ENCODE measurements at regions not wholly inside any gene's neighbourhood (a gene's known extent, or its start where the extent isn't known, plus 50 kb on each side); places are given as distances from the start of the nearest gene placed in this dataset.

- Histone ChIP-seq H3K9me3 (peaks cover 0 to 21% (median 4%) of the 10 kb centered on the region in 4 donors), H3K27me3 (no peaks in the 10 kb centered on the region), H3K27ac (no peak overlapping the region), H3K36me3 (no peaks in the 10 kb centered on the region), H3K4me3 (no peak overlapping the region), H3K4me1 (no peaks in the 10 kb centered on the region)
- no peak for TF ChIP-seq CTCF (IDR thresholded peaks at IDR 0.05)
- no peak for TF ChIP-seq EP300 (IDR thresholded peaks at IDR 0.05)
- no peak for TF ChIP-seq POLR2A (IDR thresholded peaks at IDR 0.05)
- no peak for DNase-seq (ENCODE audit: low spot score in 2 of 2)
- WGBS, 2 donors = 81 to 86% methylated on average over 2 of the region's 2 CpGs
These were observed 241.2 kb downstream of the CYP26B1 start for GRCh38 chr2:71906357-71906973.

DNA sequence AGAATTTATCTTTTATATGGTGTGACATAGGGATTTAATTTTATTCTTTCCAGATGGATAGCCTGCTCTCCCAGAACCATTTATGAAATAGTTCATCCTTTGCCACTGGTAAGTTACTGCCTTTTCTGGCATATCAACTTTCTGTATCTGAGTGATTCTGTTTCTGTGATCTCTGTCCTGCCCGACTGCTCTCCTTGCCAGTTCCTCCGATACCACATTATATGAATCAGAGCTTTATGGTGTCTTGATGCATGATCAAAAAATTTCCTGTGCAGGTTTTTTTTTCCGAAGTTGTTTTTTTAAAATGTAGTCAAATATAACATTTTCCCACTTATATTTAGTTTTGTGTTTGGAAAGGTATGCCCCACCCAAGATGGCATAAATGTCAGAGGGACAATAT, 242.5 kb downstream of the CYP26B1 start:
- TF ChIP-seq EP300 (IDR thresholded peaks at IDR 0.05) = no peak
- no peak for TF ChIP-seq POLR2A (IDR thresholded peaks at IDR 0.05)
- no peak for TF ChIP-seq CTCF (IDR thresholded peaks at IDR 0.05)
- no peaks in the 10 kb centered on the region for H3K4me1 ChIP-seq
- peaks cover 0 to 12% (median 2%) of the 10 kb centered on the region in 4 donors for H3K9me3 ChIP-seq
- no peaks in the 10 kb centered on the region for H3K36me3 ChIP-seq
- H3K4me3 ChIP-seq = no peak overlapping the region
- 83 to 86% methylated on average over 3 of the region's 3 CpGs for WGBS, 2 donors
- H3K27ac ChIP-seq = no peak overlapping the region
- H3K27me3 ChIP-seq = no peaks in the 10 kb centered on the region
- DNase-seq (ENCODE audit: low spot score in 2 of 2) = no peak

DNA sequence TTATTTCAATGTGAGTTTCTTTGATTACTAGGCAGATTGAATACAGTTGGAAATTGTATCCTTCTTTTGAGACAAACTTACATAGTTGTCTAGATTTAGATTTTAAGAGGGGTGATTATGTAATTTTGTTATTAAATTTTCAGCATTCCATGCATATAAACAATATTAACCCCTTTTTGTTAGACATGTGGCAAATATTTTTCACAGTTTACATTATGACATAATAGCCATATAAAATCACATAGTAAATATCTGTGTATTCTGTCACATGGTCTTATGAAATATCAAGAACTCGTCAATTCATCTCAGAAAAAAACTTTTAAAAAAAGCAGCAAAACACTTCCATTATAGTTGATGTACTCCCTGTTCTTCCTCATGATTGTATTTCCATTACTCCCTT, 243.8 kb downstream of the CYP26B1 start:
- 52 to 55% methylated on average over 1 of the region's 1 CpG for WGBS, 2 donors
- Histone ChIP-seq H3K4me1 (no peaks in the 10 kb centered on the region), H3K4me3 (no peak overlapping the region), H3K27me3 (no peaks in the 10 kb centered on the region), H3K36me3 (no peaks in the 10 kb centered on the region), H3K27ac (no peak overlapping the region), H3K9me3 (no peaks in the 10 kb centered on the region)
- TF ChIP-seq CTCF (IDR thresholded peaks at IDR 0.05) = no peak
- no peak for TF ChIP-seq EP300 (IDR thresholded peaks at IDR 0.05)
- no peak for TF ChIP-seq POLR2A (IDR thresholded peaks at IDR 0.05)
- DNase-seq (ENCODE audit: low spot score in 2 of 2) = no peak

- 71 to 87% methylated on average over 1 of the region's 1 CpG for WGBS, 2 donors
These were observed 246.2 kb downstream of the CYP26B1 start for GRCh38 chr2:71901466-71901865.

More at GRCh38 chr2:71901466-71901865, 246.2 kb downstream of the CYP26B1 start:
- no peak for DNase-seq (ENCODE audit: low spot score in 2 of 2)
- Histone ChIP-seq H3K4me1 (no peaks in the 10 kb centered on the region), H3K36me3 (no peaks in the 10 kb centered on the region), H3K4me3 (no peak overlapping the region), H3K27ac (no peak overlapping the region), H3K27me3 (no peaks in the 10 kb centered on the region), H3K9me3 (no peaks in the 10 kb centered on the region)
- TF ChIP-seq EP300 (IDR thresholded peaks at IDR 0.05) (no peak), POLR2A (IDR thresholded peaks at IDR 0.05) (no peak), CTCF (IDR thresholded peaks at IDR 0.05) (no peak)

Data from tibial nerve (tissue), 4 donors.